PC-9 (cell line): ENCODE measurements at regions not wholly inside any gene's neighbourhood (a gene's known extent, or its start where the extent isn't known, plus 50 kb on each side); places are given as distances from the start of the nearest gene placed in this dataset.

Experiments used
- BruUV-seq: library from RNA; stranded (reverse); fragments of 400-500 nt; replicated peaks from 2 replicates; lab custom pipeline; 2021; lab: Mats Ljungman, UMichigan
- CTCF ChIA-PET: fragments of 300-600 bp; sonication (Branson Sonifier 250); formaldehyde crosslinking; loops from one replicate; lab custom pipeline; 2022; ENCODE audit warnings: antibody characterized with exemption; lab: Charles Lee
- POLR2A ChIA-PET: fragments of 300-600 bp; sonication (Branson Sonifier 250); formaldehyde crosslinking; loops from one replicate; lab custom pipeline; 2022; ENCODE audit warnings: antibody characterized with exemption; ENCODE audit not compliant: unreplicated experiment; lab: Charles Lee
- DNase-seq, 2 experiments: peaks; one replicate each; pipeline versions ENCODE4 v3.0.0 to v3.0.0-alpha.2; 2015 to 2022; ENCODE audit warnings: mixed read lengths in 1 of 2
- H2AFZ ChIP-seq: fragments of 200-600 bp; sonication (generic); 2 replicates; pipeline ENCODE4 v1.8.1; 2017; ENCODE audit warnings: antibody characterized with exemption
- H3F3A ChIP-seq: fragments of 200-600 bp; sonication (generic); 2 replicates; pipeline ENCODE4 v1.8.1; 2017; ENCODE audit warnings: antibody characterized with exemption, mild to moderate bottlenecking, low read depth; ENCODE audit not compliant: insufficient read depth
- H3K27ac ChIP-seq: fragments of 200-600 bp; sonication (generic); 2 replicates; pipeline ENCODE4 v1.6.1; 2016; ENCODE audit warnings: mixed run types
- H3K27me3 ChIP-seq: fragments of 200-600 bp; sonication (generic); 2 replicates; pipeline ENCODE4 v1.6.1; 2016; ENCODE audit warnings: low read depth, mixed run types; ENCODE audit not compliant: insufficient read depth
- H3K36me3 ChIP-seq: fragments of 200-600 bp; sonication (generic); 2 replicates; pipeline ENCODE4 v1.6.1; 2016; ENCODE audit warnings: low read depth, mixed run types
- H3K4me1 ChIP-seq: fragments of 200-600 bp; sonication (generic); replicated peaks from 2 replicates; pipeline ENCODE4 v1.6.1; 2016; ENCODE audit warnings: mixed run types; ENCODE audit not compliant: insufficient read depth
- H3K4me2 ChIP-seq: fragments of 200-600 bp; sonication (generic); 2 replicates; pipeline ENCODE4 v1.6.1; 2017; ENCODE audit warnings: mixed run types
- H3K4me3 ChIP-seq: fragments of 200-600 bp; sonication (generic); 2 replicates; pipeline ENCODE4 v1.6.1; 2016; ENCODE audit warnings: mixed run types
- H3K79me2 ChIP-seq: fragments of 200-600 bp; sonication (generic); 2 replicates; pipeline ENCODE4 v1.6.1; 2017; ENCODE audit warnings: low read depth, mixed run types
- H3K9me2 ChIP-seq: fragments of 200-600 bp; sonication (generic); 2 replicates; pipeline ENCODE4 v1.8.1; 2017; ENCODE audit warnings: mild to moderate bottlenecking; ENCODE audit not compliant: insufficient read depth
- H3K9me3 ChIP-seq: fragments of 200-600 bp; sonication (generic); 2 replicates; pipeline ENCODE4 v1.8.1; 2016; ENCODE audit warnings: low read depth; ENCODE audit not compliant: insufficient read depth
- H4K20me1 ChIP-seq: fragments of 200-600 bp; sonication (generic); 2 replicates; pipeline ENCODE4 v1.8.1; 2017; ENCODE audit not compliant: insufficient read depth
- CTCF ChIP-seq: fragments of 200-600 bp; sonication (generic); conservative IDR thresholded peaks from 2 replicates; pipeline ENCODE4 v1.6.1; 2017; ENCODE audit warnings: mixed run types, antibody characterized with exemption, mild to moderate bottlenecking, moderate library complexity
- EZH2 ChIP-seq: fragments of 200-600 bp; sonication (generic); IDR thresholded peaks from 2 replicates; pipeline ENCODE4 v1.8.0; 2017; ENCODE audit warnings: antibody characterized with exemption, low read depth
- intact Hi-C: fragments of 100-400 bp; cut with micrococcal nuclease; formaldehyde crosslinking; loops from one replicate; pipeline ENCODE4 v1.10.0; 2022; ENCODE audit not compliant: unreplicated experiment

DNA sequence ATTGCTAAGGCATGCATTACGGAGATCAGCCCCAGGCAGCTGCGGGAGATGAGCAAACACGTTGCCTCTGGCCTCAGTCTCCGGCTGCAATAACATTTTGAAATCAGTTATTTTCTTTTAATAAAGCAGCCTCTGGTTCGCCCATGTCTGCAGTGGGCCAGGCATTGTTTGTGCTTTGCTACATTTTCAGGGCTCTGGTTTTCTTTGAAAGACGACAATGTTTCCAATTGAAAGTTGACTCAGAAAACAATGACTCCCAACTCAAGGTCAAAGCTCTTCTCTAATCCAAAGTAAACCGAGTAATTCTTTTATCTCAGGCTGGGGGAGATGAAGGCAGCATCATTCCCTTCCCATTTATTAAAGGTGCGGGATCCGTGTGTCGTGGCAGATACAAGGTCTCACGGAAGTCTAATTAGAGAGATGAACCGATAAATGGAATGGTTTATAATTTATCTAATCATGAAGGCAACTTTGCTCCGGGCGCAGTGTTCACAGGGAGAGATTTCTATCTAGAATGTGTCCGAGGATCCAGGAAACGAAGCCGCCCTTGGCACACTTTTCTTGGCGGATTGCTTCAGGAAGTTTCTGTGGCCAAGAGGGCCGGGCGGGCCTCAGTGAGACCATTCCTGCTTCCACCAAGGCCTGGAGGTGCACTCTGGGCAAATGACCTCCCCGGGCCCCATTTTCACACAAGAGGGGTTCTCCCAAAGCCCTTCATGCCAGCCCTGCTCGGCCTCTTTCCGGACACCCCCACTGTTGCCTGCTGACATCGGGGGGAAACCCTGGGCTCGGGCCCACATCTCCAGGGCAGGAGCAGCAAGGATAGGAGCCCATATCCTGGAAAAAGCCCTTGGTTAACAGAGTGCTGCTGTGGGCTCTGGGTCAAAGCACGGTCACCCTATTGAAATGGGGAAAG is 811.4 kb downstream of the BRD1 start:
- Histone ChIP-seq H3K27me3 (peaks cover 96% of the 10 kb centered on the region), H3K9me3 (no peaks in the 10 kb centered on the region), H2AFZ (no peak overlapping the region), H4K20me1 (no peaks in the 10 kb centered on the region), H3K27ac (no peak overlapping the region), H3K9me2 (no peaks in the 10 kb centered on the region), H3F3A (no peaks in the 10 kb centered on the region), H3K79me2 (no peaks in the 10 kb centered on the region), H3K4me3 (no peak overlapping the region), H3K36me3 (no peaks in the 10 kb centered on the region), H3K4me2 (no peak overlapping the region), H3K4me1 (no peaks in the 10 kb centered on the region)
- ChIA-PET CTCF (no interaction called here), POLR2A (no interaction called here)
- intact Hi-C loops: no loop called here
- DNase-seq: no peak
- BruUV-seq: no TSS peak
- TF ChIP-seq EZH2 (0 out of 2 replicates have a peak, but pooled peaks have one; percentile 75), CTCF (no peak)

- Histone ChIP-seq H3F3A (no peaks in the 10 kb centered on the region), H3K79me2 (no peaks in the 10 kb centered on the region), H3K4me1 (no peaks in the 10 kb centered on the region), H3K27me3 (peaks cover 98% of the 10 kb centered on the region), H3K27ac (no peak overlapping the region), H3K36me3 (no peaks in the 10 kb centered on the region), H3K4me3 (no peak overlapping the region), H3K4me2 (no peak overlapping the region), H4K20me1 (no peaks in the 10 kb centered on the region), H2AFZ (no peak overlapping the region), H3K9me3 (no peaks in the 10 kb centered on the region), H3K9me2 (no peaks in the 10 kb centered on the region)
- no TSS peak for BruUV-seq
- intact Hi-C loops: no loop called here
- ChIA-PET CTCF (no interaction called here), POLR2A (no interaction called here)
- DNase-seq: no peak
- TF ChIP-seq CTCF: no peak
- TF ChIP-seq EZH2: no peak
These were observed 812.2 kb downstream of the BRD1 start for GRCh38 chr22:49015459-49015858.

DNA sequence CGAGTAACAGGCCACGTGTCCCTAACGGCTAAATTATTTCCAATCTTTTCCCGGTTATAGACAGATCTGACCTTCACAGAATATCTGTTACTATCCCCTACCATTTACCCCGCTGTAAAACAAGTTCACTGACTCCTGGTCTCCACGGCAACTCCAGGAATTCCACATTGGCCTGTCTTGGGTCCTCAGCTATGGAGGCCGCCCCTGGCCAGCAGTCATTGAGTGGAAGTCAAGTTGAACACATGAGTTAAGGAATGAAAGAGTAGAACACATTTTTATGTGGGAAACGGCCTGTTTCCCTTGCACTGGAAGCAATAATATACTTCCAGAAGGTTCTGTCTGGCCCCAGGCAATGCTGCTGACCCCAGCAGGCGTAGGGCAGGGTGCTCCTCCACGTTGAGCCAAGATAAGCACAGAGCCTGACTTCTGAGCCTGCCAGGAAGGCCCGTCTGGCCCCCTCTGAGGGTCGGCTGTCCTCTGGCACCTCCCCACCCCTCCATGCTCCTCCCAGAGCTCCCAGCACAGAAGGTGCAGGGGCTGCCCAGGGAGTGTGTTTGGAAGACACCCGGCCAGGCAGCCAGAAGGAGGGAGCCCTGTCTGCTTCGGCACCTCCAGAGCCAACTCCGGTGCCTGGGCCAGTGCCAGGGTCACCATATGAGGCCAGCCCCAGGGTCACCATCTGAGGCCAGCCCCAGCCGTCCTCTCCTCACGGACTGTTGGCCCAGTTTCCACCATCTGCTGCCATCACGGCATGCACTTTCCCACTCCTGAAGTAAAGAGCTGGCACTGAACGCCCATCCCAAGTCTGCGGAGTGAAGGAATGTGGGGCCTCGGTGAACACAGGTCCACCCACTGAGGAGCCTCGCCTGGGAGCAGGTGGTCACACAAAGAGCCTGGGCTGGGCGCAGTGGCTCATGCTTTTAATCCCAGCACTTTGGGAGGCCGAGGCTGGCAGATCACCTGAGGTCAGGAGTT is 813.2 kb downstream of the BRD1 start:
- no peaks in the 10 kb centered on the region for H3K9me3 ChIP-seq
- no peaks in the 10 kb centered on the region for H3K9me2 ChIP-seq
- no peak overlapping the region for H3K4me2 ChIP-seq
- ChIA-PET POLR2A (no interaction called here), CTCF (no interaction called here)
- no peak overlapping the region for H3K27ac ChIP-seq
- no peak for DNase-seq
- no peaks in the 10 kb centered on the region for H3K4me1 ChIP-seq
- no TSS peak for BruUV-seq
- intact Hi-C loops: no loop called here
- no peak overlapping the region for H3K4me3 ChIP-seq
- no peaks in the 10 kb centered on the region for H3F3A ChIP-seq
- no peaks in the 10 kb centered on the region for H3K36me3 ChIP-seq
- H2AFZ ChIP-seq: no peak overlapping the region
- TF ChIP-seq EZH2 (no peak), CTCF (no peak)
- H4K20me1 ChIP-seq: no peaks in the 10 kb centered on the region
- no peaks in the 10 kb centered on the region for H3K79me2 ChIP-seq
- peaks cover 98% of the 10 kb centered on the region for H3K27me3 ChIP-seq
